C4-2B (cell line): ENCODE measurements at regions not wholly inside any gene's neighbourhood (a gene's known extent, or its start where the extent isn't known, plus 50 kb on each side); places are given as distances from the start of the nearest gene placed in this dataset.

ENCODE experiments used
- CTCF ChIP-seq: fragments of 450-650 bp; conservative IDR thresholded peaks from 2 replicates; pipeline ENCODE4 v1.5.1; 2017; ENCODE audit warnings: mild to moderate bottlenecking
- ZFX ChIP-seq: fragments of 450-650 bp; IDR thresholded peaks from 2 replicates; pipeline ENCODE4 v1.6.1; 2017

GRCh38 chr9:10774051-10774450 is 161.2 kb upstream of the PTPRD start:
- TF ChIP-seq CTCF (no peak), ZFX (no peak)
